K562 (cell line): ENCODE measurements at regions not wholly inside any gene's neighbourhood (a gene's known extent, or its start where the extent isn't known, plus 50 kb on each side); places are given as distances from the start of the nearest gene placed in this dataset.

Experiments
- GTF2A2 ChIP-seq: IDR thresholded peaks from 2 replicates; pipeline ENCODE4 v1.6.1; 2016; ENCODE audit warnings: mild to moderate bottlenecking, missing genetic modification characterization, missing compliant biosample characterization
- HCFC1 ChIP-seq: IDR thresholded peaks from 2 replicates; pipeline ENCODE4 v1.6.1; 2012; ENCODE audit warnings: low read depth, low read length, improper control_type of control experiment

GRCh38 chr9:101907466-101907865 is 169.0 kb upstream of the GRIN3A start:
- no peak for TF ChIP-seq HCFC1
- no peak for TF ChIP-seq GTF2A2 (tag)
